PC-3 (cell line): ENCODE measurements at regions not wholly inside any gene's neighbourhood (a gene's known extent, or its start where the extent isn't known, plus 50 kb on each side); places are given as distances from the start of the nearest gene placed in this dataset.

Experiments used
- ATAC-seq: fragments of 200-7000 bp; cut with Tn5 transposase; 2 replicates; pipeline ENCODE4 v1.9.1; 2020; ENCODE audit warnings: mild to moderate bottlenecking, moderate library complexity
- BruUV-seq: library from RNA; stranded (reverse); fragments of 400-500 nt; replicated peaks from 2 replicates; lab custom pipeline; 2021; lab: Mats Ljungman, UMichigan
- CTCF ChIA-PET: fragments of 300-600 bp; sonication (Branson Sonifier 250); formaldehyde crosslinking; loops from one replicate; lab custom pipeline; 2022; ENCODE audit warnings: antibody characterized with exemption; lab: Charles Lee
- POLR2A ChIA-PET: fragments of 300-600 bp; sonication (Branson Sonifier 250); formaldehyde crosslinking; loops from one replicate; lab custom pipeline; 2022; ENCODE audit warnings: antibody characterized with exemption; ENCODE audit not compliant: unreplicated experiment; lab: Charles Lee
- DNase-seq: peaks from one replicate; pipeline ENCODE4 v3.0.0-alpha.2; 2015
- H2AFZ ChIP-seq: fragments of 300-600 bp; sonication (generic); 2 replicates; pipeline ENCODE4 v1.6.0; 2016; ENCODE audit warnings: antibody characterized with exemption, low read length
- H3F3A ChIP-seq: fragments of 300-600 bp; sonication (generic); one replicate; pipeline ENCODE4 v1.6.0; 2017; ENCODE audit warnings: antibody characterized with exemption, low read length, control low read depth, mild to moderate bottlenecking; ENCODE audit not compliant: unreplicated experiment
- H3K27ac ChIP-seq: fragments of 300-600 bp; sonication (generic); 2 replicates; pipeline ENCODE4 v1.5.1; 2016; ENCODE audit warnings: mild to moderate bottlenecking, low read length
- H3K27me3 ChIP-seq: fragments of 300-600 bp; sonication (generic); 2 replicates; pipeline ENCODE4 v1.6.1; 2016; ENCODE audit warnings: low read length, mixed read lengths
- H3K36me3 ChIP-seq: fragments of 300-600 bp; sonication (generic); 2 replicates; pipeline ENCODE4 v1.6.1; 2016; ENCODE audit warnings: low read depth, mixed run types, low read length, mixed read lengths
- H3K4me1 ChIP-seq: fragments of 300-600 bp; sonication (generic); 2 replicates; pipeline ENCODE4 v1.5.1; 2016; ENCODE audit warnings: low read length; ENCODE audit not compliant: insufficient read depth
- H3K4me2 ChIP-seq: fragments of 300-600 bp; sonication (generic); 2 replicates; pipeline ENCODE4 v1.6.0; 2016; ENCODE audit warnings: low read length
- H3K4me3 ChIP-seq: fragments of 300-600 bp; sonication (generic); 2 replicates; pipeline ENCODE4 v1.5.1; 2016; ENCODE audit warnings: mild to moderate bottlenecking, low read length, mixed read lengths
- H3K79me2 ChIP-seq: fragments of 300-600 bp; sonication (generic); 2 replicates; pipeline ENCODE4 v1.6.1; 2017; ENCODE audit warnings: low read length, mixed read lengths
- H3K9ac ChIP-seq: fragments of 300-600 bp; sonication (generic); 2 replicates; pipeline ENCODE4 v1.6.0; 2016; ENCODE audit warnings: mild to moderate bottlenecking, low read length
- H3K9me2 ChIP-seq: fragments of 300-600 bp; sonication (generic); replicated peaks from 2 replicates; pipeline ENCODE4 v1.6.1; 2016; ENCODE audit warnings: mixed run types, low read length, mixed read lengths
- H3K9me3 ChIP-seq: fragments of 300-600 bp; sonication (generic); 2 replicates; pipeline ENCODE4 v1.6.1; 2016; ENCODE audit warnings: low read length, mixed read lengths
- H4K20me1 ChIP-seq: fragments of 300-600 bp; sonication (generic); 2 replicates; pipeline ENCODE4 v1.6.1; 2016; ENCODE audit warnings: low read length, mixed read lengths
- EZH2 ChIP-seq: fragments of 300-600 bp; sonication (generic); IDR thresholded peaks from one replicate; pipeline ENCODE4 v1.6.1; 2017; ENCODE audit warnings: antibody characterized with exemption, mild to moderate bottlenecking, low read length; ENCODE audit not compliant: unreplicated experiment
- EZH2phosphoT487 ChIP-seq: fragments of 300-600 bp; sonication (generic); IDR thresholded peaks from 2 replicates; pipeline ENCODE4 v1.6.1; 2018; ENCODE audit warnings: mild to moderate bottlenecking, antibody characterized with exemption, low read length, borderline replicate concordance
- intact Hi-C: fragments of 100-400 bp; cut with micrococcal nuclease; formaldehyde crosslinking; loops from 2 replicates; pipeline ENCODE4 v1.9.0; 2023
- TF ChIP-seq, protein P1 (sequence below): fragments of 300-600 bp; sonication (generic); conservative IDR thresholded peaks from 2 replicates; pipeline ENCODE4 v1.5.1; 2017; ENCODE audit warnings: antibody characterized with exemption, low read depth, mild to moderate bottlenecking, low read length

DNA sequence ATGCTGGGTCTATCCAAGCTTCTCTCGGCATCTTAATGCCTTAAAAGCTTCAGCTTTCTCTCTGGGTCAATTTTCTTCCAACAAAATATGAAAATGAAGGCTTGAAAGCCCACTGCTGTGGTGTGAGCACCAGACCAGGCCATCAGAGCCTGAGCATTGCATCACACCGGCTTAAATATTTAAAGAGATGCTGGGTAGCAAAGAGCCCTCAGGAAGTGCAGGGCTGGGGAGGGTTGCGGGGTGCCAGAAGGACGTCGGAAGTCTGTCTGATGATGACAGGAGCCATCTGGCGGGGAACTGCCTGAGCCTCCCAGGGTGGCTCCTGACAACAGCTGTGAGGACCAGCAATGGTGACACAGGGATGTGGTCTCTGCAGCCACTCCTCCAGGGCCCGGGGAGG is 185.5 kb downstream of the OLFM1 start:
- POLR2A ChIA-PET, result no interaction called here
- Histone ChIP-seq H3K4me2 (no peak overlapping the region), H3F3A (no peaks in the 10 kb centered on the region), H3K4me1 (no peaks in the 10 kb centered on the region), H3K36me3 (no peaks in the 10 kb centered on the region), H3K9ac (no peak overlapping the region), H3K27me3 (peaks cover 16% of the 10 kb centered on the region), H3K9me2 (no peaks in the 10 kb centered on the region), H2AFZ (no peak overlapping the region), H3K27ac (no peak overlapping the region), H3K4me3 (no peak overlapping the region), H3K9me3 (no peaks in the 10 kb centered on the region), H4K20me1 (no peaks in the 10 kb centered on the region), H3K79me2 (no peaks in the 10 kb centered on the region)
- CTCF ChIA-PET, result no interaction called here
- DNase-seq, result no peak
- intact Hi-C loops, result no loop called here
- BruUV-seq, result no TSS peak
- no peak for TF ChIP-seq EZH2phosphoT487
- TF ChIP-seq, protein P1, sequence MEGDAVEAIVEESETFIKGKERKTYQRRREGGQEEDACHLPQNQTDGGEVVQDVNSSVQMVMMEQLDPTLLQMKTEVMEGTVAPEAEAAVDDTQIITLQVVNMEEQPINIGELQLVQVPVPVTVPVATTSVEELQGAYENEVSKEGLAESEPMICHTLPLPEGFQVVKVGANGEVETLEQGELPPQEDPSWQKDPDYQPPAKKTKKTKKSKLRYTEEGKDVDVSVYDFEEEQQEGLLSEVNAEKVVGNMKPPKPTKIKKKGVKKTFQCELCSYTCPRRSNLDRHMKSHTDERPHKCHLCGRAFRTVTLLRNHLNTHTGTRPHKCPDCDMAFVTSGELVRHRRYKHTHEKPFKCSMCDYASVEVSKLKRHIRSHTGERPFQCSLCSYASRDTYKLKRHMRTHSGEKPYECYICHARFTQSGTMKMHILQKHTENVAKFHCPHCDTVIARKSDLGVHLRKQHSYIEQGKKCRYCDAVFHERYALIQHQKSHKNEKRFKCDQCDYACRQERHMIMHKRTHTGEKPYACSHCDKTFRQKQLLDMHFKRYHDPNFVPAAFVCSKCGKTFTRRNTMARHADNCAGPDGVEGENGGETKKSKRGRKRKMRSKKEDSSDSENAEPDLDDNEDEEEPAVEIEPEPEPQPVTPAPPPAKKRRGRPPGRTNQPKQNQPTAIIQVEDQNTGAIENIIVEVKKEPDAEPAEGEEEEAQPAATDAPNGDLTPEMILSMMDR, result no peak
- TF ChIP-seq EZH2, result no peak
- no peak for ATAC-seq

DNA sequence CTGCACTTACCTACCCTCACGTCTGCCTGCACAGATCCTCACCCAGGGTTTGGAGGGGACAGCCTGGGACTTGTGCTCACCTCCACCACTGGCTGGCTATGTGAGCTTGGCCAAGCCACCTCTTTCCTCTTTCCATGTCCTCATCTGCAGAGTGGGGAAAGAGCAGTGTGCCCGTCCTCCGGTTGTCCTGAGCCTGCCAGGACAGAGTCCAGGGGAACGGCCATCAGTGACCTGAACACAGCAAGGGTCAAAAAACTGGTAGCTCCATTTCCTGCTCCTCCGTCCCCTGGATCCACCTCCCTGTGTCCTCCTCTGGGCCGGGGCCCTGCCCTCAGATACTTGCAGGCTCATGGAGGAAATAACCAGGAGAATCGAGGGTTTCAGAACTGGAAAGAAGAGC is 187.7 kb downstream of the OLFM1 start:
- H3F3A ChIP-seq, result no peaks in the 10 kb centered on the region
- POLR2A ChIA-PET, result no interaction called here
- CTCF ChIA-PET, result no interaction called here
- TF ChIP-seq EZH2 (no peak), EZH2phosphoT487 (no peak)
- TF ChIP-seq, protein P1, result no peak
- no peak for ATAC-seq
- no peak overlapping the region for H3K27ac ChIP-seq
- H3K4me2 ChIP-seq, result no peak overlapping the region
- intact Hi-C loops, result no loop called here
- H3K9me2 ChIP-seq, result no peaks in the 10 kb centered on the region
- H3K4me3 ChIP-seq, result no peak overlapping the region
- no peaks in the 10 kb centered on the region for H4K20me1 ChIP-seq
- H3K9me3 ChIP-seq, result no peaks in the 10 kb centered on the region
- DNase-seq, result no peak
- peaks cover 30% of the 10 kb centered on the region for H3K27me3 ChIP-seq
- no peaks in the 10 kb centered on the region for H3K79me2 ChIP-seq
- BruUV-seq, result no TSS peak
- no peak overlapping the region for H3K9ac ChIP-seq
- H3K4me1 ChIP-seq, result no peaks in the 10 kb centered on the region
- H3K36me3 ChIP-seq, result no peaks in the 10 kb centered on the region
- no peak overlapping the region for H2AFZ ChIP-seq

DNA sequence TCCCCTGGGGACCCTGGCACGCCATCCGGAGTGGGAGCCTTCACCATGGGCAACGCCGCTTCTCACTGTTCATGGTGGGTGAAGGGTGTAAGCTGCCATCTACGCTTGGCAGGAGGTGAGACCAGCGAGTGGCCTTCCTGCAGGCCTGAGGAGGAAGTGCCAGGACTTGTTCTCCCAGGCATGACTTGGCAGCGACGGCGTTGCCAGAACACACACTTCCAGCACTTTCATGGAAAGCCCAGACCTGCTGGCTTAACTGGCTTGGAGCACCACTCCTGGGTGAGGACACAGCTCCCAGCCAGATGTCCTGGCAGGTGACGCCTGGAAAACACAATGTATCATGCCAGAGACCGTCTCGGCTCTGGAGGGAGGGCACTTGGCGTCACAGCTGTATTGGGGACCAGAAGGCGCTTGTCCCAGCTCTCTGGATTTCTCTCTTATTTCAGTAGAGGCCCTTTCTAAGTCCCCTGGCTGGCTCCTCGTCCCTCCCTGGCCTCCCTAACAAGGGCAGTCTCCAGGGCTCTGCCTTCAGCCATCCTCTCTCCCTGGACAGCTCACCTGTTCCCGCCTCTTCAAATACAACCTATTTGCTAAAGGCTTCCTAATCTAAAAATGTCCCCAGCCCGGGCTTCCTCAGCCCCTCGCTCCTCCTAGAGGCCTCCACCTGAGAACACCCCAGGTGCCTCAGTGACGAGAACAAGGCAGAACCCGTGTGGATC is 188.3 kb downstream of the OLFM1 start:
- H3K27me3 ChIP-seq, result peaks cover 30% of the 10 kb centered on the region
- no peaks in the 10 kb centered on the region for H3F3A ChIP-seq
- no peaks in the 10 kb centered on the region for H4K20me1 ChIP-seq
- no peak for DNase-seq
- H3K27ac ChIP-seq, result no peak overlapping the region
- H3K4me2 ChIP-seq, result no peak overlapping the region
- no peak overlapping the region for H3K9ac ChIP-seq
- no peaks in the 10 kb centered on the region for H3K9me2 ChIP-seq
- H3K4me3 ChIP-seq, result no peak overlapping the region
- H2AFZ ChIP-seq, result no peak overlapping the region
- ChIA-PET POLR2A (no interaction called here), CTCF (no interaction called here)
- no peak for ATAC-seq
- no peak for TF ChIP-seq EZH2
- TF ChIP-seq, protein P1, result no peak
- TF ChIP-seq EZH2phosphoT487, result no peak
- no peaks in the 10 kb centered on the region for H3K4me1 ChIP-seq
- no peaks in the 10 kb centered on the region for H3K79me2 ChIP-seq
- intact Hi-C loops, result no loop called here
- H3K36me3 ChIP-seq, result no peaks in the 10 kb centered on the region
- no TSS peak for BruUV-seq
- H3K9me3 ChIP-seq, result no peaks in the 10 kb centered on the region
